COLO668 (cell line): ENCODE measurements at regions not wholly inside any gene's neighbourhood (a gene's known extent, or its start where the extent isn't known, plus 50 kb on each side); places are given as distances from the start of the nearest gene placed in this dataset.

Experiments used
- DNase-seq: peaks from one replicate; lab custom pipeline; 2025; ENCODE audit not compliant: unreplicated experiment; lab: John Stamatoyannopoulos, UW

DNA sequence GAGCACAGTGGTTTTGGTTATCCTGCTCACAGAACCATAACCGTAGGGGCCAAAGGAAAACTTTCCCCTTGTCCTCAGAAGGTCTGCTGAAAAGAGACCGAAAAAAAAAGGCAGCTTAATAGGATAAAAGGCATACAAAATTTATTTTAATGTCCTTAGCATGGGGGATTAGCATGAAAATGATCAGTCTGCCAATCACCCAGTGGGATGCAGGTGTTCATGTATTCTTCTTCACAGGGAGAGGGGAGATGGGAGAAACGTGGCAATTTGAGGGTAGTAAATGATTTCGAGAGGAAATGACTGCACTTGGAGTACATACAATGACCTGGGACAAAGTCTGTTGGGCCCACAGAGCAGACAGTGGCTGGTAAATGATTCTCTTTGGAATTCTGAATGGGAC is 194.0 kb downstream of the AJAP1 start:
- DNase-seq: no peak

DNA sequence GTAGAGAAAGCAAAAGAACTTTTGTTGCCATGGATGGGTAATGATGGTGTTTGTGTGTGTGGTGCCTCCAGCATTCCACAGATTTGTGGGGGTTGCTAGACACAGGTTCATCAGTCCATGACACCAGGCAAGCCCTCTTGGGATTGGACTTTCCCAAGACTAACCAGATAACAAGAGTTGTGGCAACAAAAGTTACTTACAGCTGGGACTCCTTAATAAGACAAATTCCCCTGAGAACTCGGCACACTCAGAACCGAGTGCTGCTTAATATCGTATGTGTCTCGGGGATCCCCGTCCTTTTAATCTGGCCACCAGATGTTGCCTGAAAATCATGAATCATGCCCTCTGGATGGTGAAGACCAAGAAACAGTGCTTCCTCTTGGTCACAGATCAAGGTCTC is 193.3 kb downstream of the AJAP1 start:
- DNase-seq: no peak
